NCI-H2196 (cell line): ENCODE measurements at regions not wholly inside any gene's neighbourhood (a gene's known extent, or its start where the extent isn't known, plus 50 kb on each side); places are given as distances from the start of the nearest gene placed in this dataset.
A peak's percentile ranks its signal among the peaks of the same experiment; 100 is the strongest.

ENCODE experiments used
- DNase-seq: peaks from one replicate; lab custom pipeline; 2025; ENCODE audit not compliant: unreplicated experiment; lab: John Stamatoyannopoulos, UW

- no peak for DNase-seq
Measured at GRCh38 chr2:47238638-47239037, 62.3 kb upstream of the CALM2 start.

GRCh38 chr2:47237375-47238334 is 61.3 kb upstream of the CALM2 start:
- DNase-seq, result no peak

- DNase-seq, result no peak
Measured at GRCh38 chr2:47236503-47237215, 60.3 kb upstream of the CALM2 start.

- DNase-seq, result no peak
Measured at GRCh38 chr2:47235132-47235531, 58.8 kb upstream of the CALM2 start.

- DNase-seq, result no peak
Measured at GRCh38 chr2:47234456-47234855, 58.1 kb upstream of the CALM2 start.

DNA sequence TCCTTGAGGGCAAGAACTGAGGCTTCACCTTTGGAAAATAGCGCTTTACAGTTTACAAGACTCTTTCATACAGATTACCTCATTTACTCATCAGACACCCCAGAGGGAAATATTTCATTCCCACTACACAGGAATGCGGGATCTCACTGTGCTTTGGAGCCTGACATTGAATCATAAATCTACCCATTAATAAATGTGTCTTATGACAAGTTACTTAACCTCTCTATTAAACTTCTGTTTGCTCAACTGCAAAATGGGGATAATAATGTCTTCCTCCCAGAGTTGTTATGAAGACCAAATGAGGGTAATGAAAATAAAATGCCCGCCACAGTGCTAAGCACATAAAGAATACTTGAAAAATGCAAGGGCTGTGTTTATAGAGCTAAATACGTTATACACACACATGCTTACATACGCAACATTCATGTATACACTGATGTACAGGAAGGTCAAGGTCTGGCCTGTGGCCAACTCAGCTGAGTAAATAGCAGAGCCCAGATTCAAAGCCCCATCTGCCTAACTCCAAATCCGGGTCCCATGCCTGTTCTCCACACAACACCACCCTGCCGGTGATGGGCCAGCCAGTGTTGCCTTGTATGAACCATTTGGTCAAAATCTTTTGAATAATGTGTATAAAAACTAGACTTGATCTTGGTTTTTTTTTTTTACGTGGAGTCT is 56.6 kb upstream of the CALM2 start:
- no peak for DNase-seq

- peak; percentile 55 for DNase-seq
Measured at GRCh38 chr2:47230418-47230817, 54.1 kb upstream of the CALM2 start.

GRCh38 chr2:47227532-47228279 is 51.4 kb upstream of the CALM2 start:
- no peak for DNase-seq

- no peak for DNase-seq
Measured at GRCh38 chr2:47226923-47227220, 50.6 kb upstream of the CALM2 start.

DNA sequence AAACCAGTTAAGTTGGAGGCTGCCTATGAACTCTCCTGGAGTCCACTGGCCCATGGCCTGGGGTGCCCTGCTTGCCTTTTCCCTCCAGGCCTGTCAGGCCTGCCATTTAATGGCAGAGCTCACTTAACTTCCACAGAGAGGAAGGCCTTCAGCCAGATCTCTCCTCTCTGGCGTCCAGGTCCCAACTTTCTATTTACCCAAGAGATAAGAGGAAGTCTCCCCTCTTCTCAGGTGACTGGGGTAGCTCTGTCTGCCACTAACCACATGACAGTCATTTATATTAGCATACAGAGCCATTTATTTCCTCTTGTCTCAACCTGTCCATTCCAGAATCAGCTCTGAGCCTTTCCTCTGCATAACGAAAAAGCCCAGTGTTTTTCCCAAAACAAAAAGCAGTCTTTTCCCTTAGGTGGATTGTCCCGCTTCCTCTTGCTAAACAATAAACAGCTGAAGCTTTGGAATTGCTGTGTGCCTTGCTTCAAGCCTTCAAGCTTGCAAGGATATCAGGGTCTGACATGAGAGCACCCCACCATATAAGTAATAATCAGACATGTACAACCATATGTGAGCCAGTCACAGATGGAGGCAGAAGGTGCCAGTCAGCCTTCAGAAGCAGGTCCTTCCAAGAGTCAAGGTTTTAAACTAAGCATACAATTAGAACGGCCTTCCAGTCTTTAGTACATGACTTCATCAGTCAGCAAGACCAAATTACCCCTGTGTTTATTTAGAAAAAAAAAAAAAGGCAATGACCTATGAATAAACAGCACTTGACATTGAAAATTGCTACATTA is 50.0 kb upstream of the CALM2 start:
- DNase-seq, result peak; percentile 75
